Endothelial cell of umbilical vein (primary cell): ENCODE measurements at regions not wholly inside any gene's neighbourhood (a gene's known extent, or its start where the extent isn't known, plus 50 kb on each side); places are given as distances from the start of the nearest gene placed in this dataset.

Experiments
- BruUV-seq: library from RNA; stranded (reverse); fragments of 400-500 nt; replicated peaks from 2 replicates; lab custom pipeline; 2021; lab: Mats Ljungman, UMichigan
- CTCF ChIA-PET: fragments of 300-600, 350-600 bp; sonication (Branson Sonifier 250); formaldehyde crosslinking; loops from one replicate; lab custom pipeline; 2021; ENCODE audit warnings: antibody characterized with exemption, inconsistent platforms; lab: Charles Lee
- POLR2A ChIA-PET: fragments of 300-600, 350-600 bp; sonication (Branson Sonifier 250); formaldehyde crosslinking; loops from one replicate; lab custom pipeline; 2021; ENCODE audit warnings: antibody characterized with exemption, inconsistent platforms; lab: Charles Lee
- DNase-seq: peaks from one replicate; pipeline ENCODE4 v3.0.0-alpha.2; 2011; ENCODE audit warnings: low read depth, low spot score
- FAIRE-seq: peaks from 2 replicates; lab custom pipeline; 2011; peaks lifted over from hg19 to GRCh38; lab: Jason Lieb, UNC
- H2AFZ ChIP-seq: 2 replicates; pipeline ENCODE4 v1.6.0; 2012; ENCODE audit warnings: low read depth, low read length, control low read depth, inconsistent platforms
- H3K27ac ChIP-seq: 2 replicates; pipeline ENCODE4 v1.5.1; 2011; ENCODE audit warnings: low read depth, mild to moderate bottlenecking, control low read depth, low read length, moderate library complexity; ENCODE audit not compliant: insufficient read depth
- H3K27me3 ChIP-seq, 2 experiments: 2 replicates each; pipeline versions ENCODE4 v1.6.0 to v1.6.1; 2011; ENCODE audit warnings: low read length in 2 of 2, mixed read lengths in 1 of 2; ENCODE audit not compliant: control insufficient read depth in 2 of 2, insufficient read depth in 2 of 2
- H3K36me3 ChIP-seq, 2 experiments: 2 replicates in 1 of 2; 3 replicates in 1 of 2; pipeline ENCODE4 v1.5.1; 2011; ENCODE audit warnings: low read length in 2 of 2, mild to moderate bottlenecking in 1 of 2, moderate library complexity in 1 of 2; ENCODE audit not compliant: control insufficient read depth in 2 of 2, insufficient read depth in 2 of 2; ENCODE audit errors: extremely low read depth in 1 of 2
- H3K4me1 ChIP-seq: 3 replicates; pipeline ENCODE4 v1.5.1; 2011; ENCODE audit warnings: mild to moderate bottlenecking, low read length; ENCODE audit not compliant: control insufficient read depth, insufficient read depth; ENCODE audit errors: extremely low read depth
- H3K4me2 ChIP-seq: 2 replicates; pipeline ENCODE4 v1.6.1; 2011; ENCODE audit warnings: low read length, control low read depth, mixed read lengths; ENCODE audit not compliant: insufficient read depth
- H3K4me3 ChIP-seq, 3 experiments: fragments of 200-600 bp in 1 of 3; sonication (generic), shearing (Covaris generic) in 1 of 3; replicated peaks in 1 of 3; 2 replicates each; pipeline ENCODE4 v1.5.1; 2011 to 2016; ENCODE audit warnings: control low read depth in 3 of 3, low read length in 3 of 3, mild to moderate bottlenecking in 2 of 3, inconsistent platforms in 1 of 3, low read depth in 1 of 3, moderate library complexity in 1 of 3; ENCODE audit not compliant: insufficient read depth in 1 of 3
- H3K79me2 ChIP-seq: 2 replicates; pipeline ENCODE4 v1.6.0; 2012; ENCODE audit warnings: low read length, inconsistent platforms; ENCODE audit not compliant: control insufficient read depth, insufficient read depth
- H3K9ac ChIP-seq: replicated peaks from 2 replicates; pipeline ENCODE3; 2011; ENCODE audit warnings: low read length, control low read depth; ENCODE audit not compliant: insufficient read depth; ENCODE audit errors: extremely low read depth
- H3K9me1 ChIP-seq: replicated peaks from 3 replicates; pipeline ENCODE4 v1.6.0; 2011; ENCODE audit warnings: mild to moderate bottlenecking, low read length; ENCODE audit not compliant: control insufficient read depth, insufficient read depth; ENCODE audit errors: extremely low read depth
- H3K9me3 ChIP-seq: replicated peaks from 2 replicates; pipeline ENCODE4 v1.5.1; 2012; ENCODE audit warnings: low read length, inconsistent platforms; ENCODE audit not compliant: control insufficient read depth, insufficient read depth
- H4K20me1 ChIP-seq: replicated peaks from 2 replicates; pipeline ENCODE3; 2011; ENCODE audit warnings: mild to moderate bottlenecking, low read length; ENCODE audit not compliant: control insufficient read depth, insufficient read depth; ENCODE audit errors: extremely low read depth
- EZH2 ChIP-seq: IDR thresholded peaks from 2 replicates; pipeline ENCODE4 v1.6.1; 2012; ENCODE audit warnings: borderline replicate concordance, low read depth, mild to moderate bottlenecking, moderate library complexity, low read length, inconsistent platforms; ENCODE audit not compliant: severe bottlenecking
- FOS ChIP-seq: IDR thresholded peaks from 2 replicates; pipeline ENCODE4 v1.6.1; 2011; ENCODE audit warnings: mild to moderate bottlenecking, low read length, moderate library complexity, borderline replicate concordance; ENCODE audit not compliant: insufficient read depth
- GATA2 ChIP-seq: IDR thresholded peaks from 2 replicates; pipeline ENCODE4 v1.7.0; 2011; ENCODE audit warnings: low read depth, mild to moderate bottlenecking, moderate library complexity, mixed read lengths, low read length; ENCODE audit not compliant: insufficient read length, insufficient read depth
- JUN ChIP-seq: IDR thresholded peaks from 2 replicates; pipeline ENCODE4 v1.6.1; 2011; ENCODE audit warnings: borderline replicate concordance, low read depth; ENCODE audit not compliant: insufficient read length, insufficient read depth
- MYC ChIP-seq: IDR thresholded peaks from one replicate; pipeline ENCODE4 v1.6.1; 2011; ENCODE audit warnings: mild to moderate bottlenecking, low read depth, low read length
- POLR2A ChIP-seq: IDR thresholded peaks from 2 replicates; pipeline ENCODE4 v1.6.1; 2012; ENCODE audit warnings: low read depth, mild to moderate bottlenecking, control low read depth, low read length
- POLR2AphosphoS5 ChIP-seq: IDR thresholded peaks from 2 replicates; pipeline ENCODE4 v1.6.1; 2012; ENCODE audit warnings: low read depth, mild to moderate bottlenecking, control low read depth, low read length, moderate library complexity; ENCODE audit not compliant: insufficient read depth
- dilution Hi-C: fragments of 300-500 bp; cut with MboI; formaldehyde crosslinking; loops from one replicate; pipeline ENCODE4 v1.15.0; 2019; ENCODE audit warnings: low sequenced_read_pairs; ENCODE audit not compliant: extremely low pct_ligation_motif_present
- intact Hi-C: fragments of 100-400 bp; cut with micrococcal nuclease; formaldehyde crosslinking; loops from one replicate; pipeline ENCODE4 v1.10.0; 2022
- TF ChIP-seq, protein P1 (sequence below): IDR thresholded peaks from 2 replicates; pipeline ENCODE4 v1.6.1; 2011; ENCODE audit not compliant: insufficient read depth, insufficient read length
- TF ChIP-seq, protein P2 (sequence below), 2 donors: IDR thresholded peaks; 1 replicate in 1 of 2; 2 replicates in 1 of 2; pipeline ENCODE4 v1.5.1; 2011; ENCODE audit warnings: low read length in 2 of 2, mild to moderate bottlenecking in 2 of 2, moderate library complexity in 2 of 2, control low read depth in 1 of 2, inconsistent platforms in 1 of 2, low read depth in 1 of 2; ENCODE audit not compliant: insufficient read depth in 1 of 2; ENCODE audit errors: extremely low read depth in 1 of 2

DNA sequence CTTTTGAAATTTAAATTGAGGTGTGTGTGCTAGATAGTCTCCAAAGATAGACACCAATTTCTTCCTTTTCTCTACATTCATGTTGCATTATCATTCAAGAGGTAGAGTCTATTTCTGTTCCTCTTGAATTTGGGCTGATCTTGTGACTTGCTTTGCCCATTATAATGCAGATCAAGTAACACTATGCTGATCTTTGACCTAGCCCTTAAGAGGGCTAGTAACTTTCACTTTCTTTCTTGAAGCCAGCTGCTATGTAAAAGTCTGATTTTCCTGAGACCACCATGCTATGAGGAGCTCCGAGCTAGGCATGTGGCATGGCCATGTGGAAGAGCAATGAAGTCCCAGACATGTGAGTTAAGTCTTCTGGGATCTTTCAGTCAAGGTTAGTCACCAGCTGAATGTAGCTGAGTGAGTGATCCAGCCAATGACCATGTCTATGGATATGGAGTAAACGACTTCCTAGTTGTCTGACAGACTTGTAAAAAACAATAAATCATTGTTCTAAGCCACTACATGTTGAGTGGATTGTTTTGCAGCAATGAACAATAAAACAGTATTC is 189.4 kb upstream of the CWC22 start:
- no peak for FAIRE-seq

More for the DNA sequence above, 189.4 kb upstream of the CWC22 start:
- BruUV-seq: no TSS peak
- Histone ChIP-seq H3K4me2 (no peak overlapping the region), H3K36me3 (no peaks in the 10 kb centered on the region), H4K20me1 (no peaks in the 10 kb centered on the region), H3K9me1 (no peaks in the 10 kb centered on the region), H3K79me2 (no peaks in the 10 kb centered on the region), H3K27me3 (peaks cover 0 to 3% of the 10 kb centered on the region in 2 experiments), H3K9me3 (no peaks in the 10 kb centered on the region), H3K4me3 (no peak overlapping the region), H3K4me1 (no peaks in the 10 kb centered on the region), H3K27ac (no peak overlapping the region), H3K9ac (no peak overlapping the region), H2AFZ (no peak overlapping the region)
- dilution Hi-C loops: no loop called here
- ChIA-PET CTCF (no interaction called here), POLR2A (no interaction called here)
- intact Hi-C loops: no loop called here
- TF ChIP-seq POLR2AphosphoS5 (no peak), GATA2 (no peak), MYC (no peak), EZH2 (no peak), JUN (no peak), FOS (no peak), POLR2A (no peak)
- TF ChIP-seq, protein P1, sequence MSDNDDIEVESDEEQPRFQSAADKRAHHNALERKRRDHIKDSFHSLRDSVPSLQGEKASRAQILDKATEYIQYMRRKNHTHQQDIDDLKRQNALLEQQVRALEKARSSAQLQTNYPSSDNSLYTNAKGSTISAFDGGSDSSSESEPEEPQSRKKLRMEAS: no peak
- TF ChIP-seq, protein P2, sequence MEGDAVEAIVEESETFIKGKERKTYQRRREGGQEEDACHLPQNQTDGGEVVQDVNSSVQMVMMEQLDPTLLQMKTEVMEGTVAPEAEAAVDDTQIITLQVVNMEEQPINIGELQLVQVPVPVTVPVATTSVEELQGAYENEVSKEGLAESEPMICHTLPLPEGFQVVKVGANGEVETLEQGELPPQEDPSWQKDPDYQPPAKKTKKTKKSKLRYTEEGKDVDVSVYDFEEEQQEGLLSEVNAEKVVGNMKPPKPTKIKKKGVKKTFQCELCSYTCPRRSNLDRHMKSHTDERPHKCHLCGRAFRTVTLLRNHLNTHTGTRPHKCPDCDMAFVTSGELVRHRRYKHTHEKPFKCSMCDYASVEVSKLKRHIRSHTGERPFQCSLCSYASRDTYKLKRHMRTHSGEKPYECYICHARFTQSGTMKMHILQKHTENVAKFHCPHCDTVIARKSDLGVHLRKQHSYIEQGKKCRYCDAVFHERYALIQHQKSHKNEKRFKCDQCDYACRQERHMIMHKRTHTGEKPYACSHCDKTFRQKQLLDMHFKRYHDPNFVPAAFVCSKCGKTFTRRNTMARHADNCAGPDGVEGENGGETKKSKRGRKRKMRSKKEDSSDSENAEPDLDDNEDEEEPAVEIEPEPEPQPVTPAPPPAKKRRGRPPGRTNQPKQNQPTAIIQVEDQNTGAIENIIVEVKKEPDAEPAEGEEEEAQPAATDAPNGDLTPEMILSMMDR (IDR thresholded peaks at IDR 0.05; ENCODE audit: extremely low read depth in 1 of 2, insufficient read depth in 1 of 2, low read depth in 1 of 2, low read length in 2 of 2): no peak
- DNase-seq: no peak
